Adipocyte (in vitro differentiated cells): ENCODE measurements at regions not wholly inside any gene's neighbourhood (a gene's known extent, or its start where the extent isn't known, plus 50 kb on each side); places are given as distances from the start of the nearest gene placed in this dataset.

Source experiments
- DNase-seq: peaks from one replicate; pipeline ENCODE4 v3.0.0-alpha.2; 2015; ENCODE audit warnings: low read depth
- H3K27me3 ChIP-seq: replicated peaks from 2 replicates; pipeline ENCODE4 v1.7.0; 2013; ENCODE audit warnings: mild to moderate bottlenecking, low read length, moderate library complexity; ENCODE audit not compliant: control insufficient read depth, insufficient read depth
- H3K36me3 ChIP-seq: 2 replicates; pipeline ENCODE4 v1.7.0; 2013; ENCODE audit warnings: low read length, mild to moderate bottlenecking, moderate library complexity; ENCODE audit not compliant: control insufficient read depth, insufficient read depth, severe bottlenecking
- H3K4me1 ChIP-seq: 2 replicates; pipeline ENCODE4 v1.7.0; 2013; ENCODE audit warnings: mild to moderate bottlenecking, low read length, moderate library complexity; ENCODE audit not compliant: control insufficient read depth, insufficient read depth
- H3K4me3 ChIP-seq: 2 replicates; pipeline ENCODE4 v1.7.0; 2013; ENCODE audit warnings: mild to moderate bottlenecking, low read length, moderate library complexity
- H3K9ac ChIP-seq: 2 replicates; pipeline ENCODE4 v1.7.0; 2013; ENCODE audit warnings: mild to moderate bottlenecking, low read length, moderate library complexity
- H3K9me3 ChIP-seq: 2 replicates; pipeline ENCODE4 v1.7.0; 2013; ENCODE audit warnings: mild to moderate bottlenecking, low read length, moderate library complexity; ENCODE audit not compliant: control insufficient read depth

- Histone ChIP-seq H3K9ac (no peak overlapping the region), H3K36me3 (no peaks in the 10 kb centered on the region), H3K27me3 (peaks cover 3% of the 10 kb centered on the region), H3K9me3 (peaks cover 17% of the 10 kb centered on the region), H3K4me3 (no peak overlapping the region), H3K4me1 (no peaks in the 10 kb centered on the region)
- DNase-seq = no peak
These were observed 136.3 kb downstream of the TMEM17 start for GRCh38 chr2:62369541-62370202.

GRCh38 chr2:62364791-62365528 lies 141.0 kb downstream of the TMEM17 start:
- no peak overlapping the region for H3K4me3 ChIP-seq
- H3K36me3 ChIP-seq = no peaks in the 10 kb centered on the region
- H3K9ac ChIP-seq = no peak overlapping the region
- no peak for DNase-seq
- no peaks in the 10 kb centered on the region for H3K4me1 ChIP-seq
- peaks cover 3% of the 10 kb centered on the region for H3K27me3 ChIP-seq
- peaks cover 8% of the 10 kb centered on the region for H3K9me3 ChIP-seq

- DNase-seq = no peak
- peaks cover 3% of the 10 kb centered on the region for H3K27me3 ChIP-seq
- peaks cover 8% of the 10 kb centered on the region for H3K9me3 ChIP-seq
- no peaks in the 10 kb centered on the region for H3K4me1 ChIP-seq
- no peak overlapping the region for H3K9ac ChIP-seq
- H3K4me3 ChIP-seq = no peak overlapping the region
- H3K36me3 ChIP-seq = no peaks in the 10 kb centered on the region
These were observed 142.8 kb downstream of the TMEM17 start for GRCh38 chr2:62363166-62363565.

- H3K9me3 ChIP-seq = peaks cover 8% of the 10 kb centered on the region
- H3K4me1 ChIP-seq = no peaks in the 10 kb centered on the region
- no peak overlapping the region for H3K4me3 ChIP-seq
- H3K27me3 ChIP-seq = peaks cover 3% of the 10 kb centered on the region
- no peak for DNase-seq
- no peak overlapping the region for H3K9ac ChIP-seq
- no peaks in the 10 kb centered on the region for H3K36me3 ChIP-seq
These were observed 143.4 kb downstream of the TMEM17 start for GRCh38 chr2:62362561-62362960.

DNA sequence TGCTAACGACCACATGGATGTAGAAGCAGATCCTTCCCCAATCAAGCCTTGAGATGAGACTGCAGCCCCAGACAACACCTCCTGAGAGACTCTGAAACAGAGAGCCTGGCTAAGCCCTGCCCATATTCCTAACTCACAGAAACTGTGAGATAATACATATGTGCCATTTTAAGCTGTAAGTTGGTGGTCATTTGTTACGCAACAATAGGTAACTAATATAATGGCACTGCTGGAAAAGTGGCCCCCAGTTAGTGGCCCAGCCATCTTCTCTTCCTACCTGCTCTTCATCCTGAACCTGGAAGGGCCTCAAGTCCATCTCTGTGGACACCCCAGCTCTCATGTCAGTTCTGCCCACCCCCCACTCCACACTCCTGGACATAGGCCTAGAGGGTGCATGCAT lies 144.0 kb downstream of the TMEM17 start:
- Histone ChIP-seq H3K9me3 (peaks cover 8% of the 10 kb centered on the region), H3K4me1 (no peaks in the 10 kb centered on the region), H3K36me3 (no peaks in the 10 kb centered on the region), H3K9ac (no peak overlapping the region), H3K4me3 (no peak overlapping the region), H3K27me3 (peaks cover 3% of the 10 kb centered on the region)
- DNase-seq = no peak

DNA sequence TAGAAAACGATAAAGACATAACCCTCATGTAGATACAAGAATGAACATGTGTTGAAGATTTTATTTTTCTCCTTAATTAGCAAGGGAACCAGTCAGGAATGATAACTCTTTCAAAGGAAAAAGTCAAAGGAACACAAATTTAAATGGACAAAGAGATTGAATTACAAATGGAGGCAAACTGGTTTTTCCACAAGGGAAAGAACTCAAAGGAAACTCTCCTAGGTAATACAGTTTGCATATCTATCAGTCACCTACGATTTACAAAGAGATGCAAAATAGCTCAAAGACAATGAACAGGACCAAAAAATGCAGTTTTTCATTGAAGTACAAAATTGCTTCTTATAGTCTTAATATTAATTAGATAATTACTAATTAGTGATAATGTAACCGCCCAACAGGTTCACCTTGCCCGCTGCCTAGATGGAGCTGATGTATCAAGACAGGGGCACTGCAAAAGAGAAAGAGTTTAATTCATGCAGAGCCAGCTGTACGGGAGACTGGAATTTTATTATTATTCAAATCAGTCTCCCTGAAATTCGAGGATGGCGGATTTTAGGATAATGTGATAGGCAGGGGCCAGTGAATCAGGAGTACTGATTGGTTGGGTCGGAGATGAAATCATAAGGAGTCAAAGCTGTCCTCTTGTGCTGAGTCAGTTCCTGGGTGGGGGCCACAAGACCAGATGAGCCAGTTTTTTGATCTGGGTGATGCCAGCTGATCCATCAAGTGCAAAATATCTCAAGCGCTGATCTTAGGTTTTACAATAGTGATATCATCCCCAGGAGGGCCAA lies 151.0 kb downstream of the TMEM17 start:
- Histone ChIP-seq H3K27me3 (no peaks in the 10 kb centered on the region), H3K36me3 (no peaks in the 10 kb centered on the region), H3K4me3 (no peak overlapping the region), H3K4me1 (no peaks in the 10 kb centered on the region), H3K9me3 (peaks cover 3% of the 10 kb centered on the region), H3K9ac (no peak overlapping the region)
- DNase-seq = no peak

- DNase-seq = no peak
- Histone ChIP-seq H3K27me3 (no peaks in the 10 kb centered on the region), H3K9me3 (peaks cover 3% of the 10 kb centered on the region), H3K4me3 (no peak overlapping the region), H3K36me3 (no peaks in the 10 kb centered on the region), H3K9ac (no peak overlapping the region), H3K4me1 (no peaks in the 10 kb centered on the region)
These were observed 154.0 kb downstream of the TMEM17 start for GRCh38 chr2:62352031-62352430.

DNA sequence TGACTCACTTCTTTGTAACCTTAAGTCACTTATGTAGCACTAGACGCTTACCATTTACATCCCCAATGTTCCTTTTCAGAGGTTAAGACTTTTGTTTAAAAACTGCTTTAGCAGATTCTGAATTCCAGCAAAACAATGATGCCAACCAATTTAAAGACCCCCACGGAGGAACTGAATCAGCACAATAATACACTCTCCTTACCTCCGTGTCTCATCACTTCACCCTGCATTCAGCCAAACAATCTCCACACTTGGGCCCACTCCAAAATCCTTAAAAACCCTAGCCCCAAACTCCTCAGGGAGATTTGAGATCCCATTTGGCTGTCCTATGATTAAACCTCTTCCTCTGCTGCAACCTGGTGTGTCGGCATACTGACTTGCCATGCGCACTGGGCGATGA lies 153.9 kb downstream of the B3GNT2 start:
- H3K4me3 ChIP-seq = no peak overlapping the region
- H3K4me1 ChIP-seq = no peaks in the 10 kb centered on the region

DNA sequence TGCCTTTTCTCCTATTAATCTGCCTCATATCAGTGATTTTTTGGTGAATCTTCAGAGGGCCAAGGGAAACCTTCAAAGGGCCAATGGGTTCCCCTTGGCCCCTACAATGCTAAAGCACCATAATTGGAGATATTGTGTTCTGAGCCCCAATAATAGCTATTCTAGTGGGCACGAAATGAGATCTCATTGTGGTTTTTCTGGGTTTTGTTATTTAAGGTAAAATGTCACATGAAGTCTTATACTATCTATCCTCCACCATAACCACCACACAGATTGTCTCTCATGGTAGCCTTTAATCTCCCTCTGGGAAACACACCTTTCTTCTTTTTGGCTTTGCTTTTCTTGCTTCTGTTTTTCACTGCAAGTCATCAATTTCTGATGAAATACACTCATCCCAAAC lies 152.8 kb downstream of the B3GNT2 start:
- no peaks in the 10 kb centered on the region for H3K27me3 ChIP-seq
- no peaks in the 10 kb centered on the region for H3K4me1 ChIP-seq
- no peak overlapping the region for H3K4me3 ChIP-seq
- no peak overlapping the region for H3K9ac ChIP-seq
- H3K36me3 ChIP-seq = no peaks in the 10 kb centered on the region
- DNase-seq = no peak
- peaks cover 3% of the 10 kb centered on the region for H3K9me3 ChIP-seq

More for the DNA sequence above, 153.9 kb downstream of the B3GNT2 start:
- Histone ChIP-seq H3K9me3 (peaks cover 3% of the 10 kb centered on the region), H3K9ac (no peak overlapping the region), H3K36me3 (no peaks in the 10 kb centered on the region), H3K27me3 (no peaks in the 10 kb centered on the region)
- DNase-seq = no peak

- H3K9me3 ChIP-seq = peaks cover 3% of the 10 kb centered on the region
- no peaks in the 10 kb centered on the region for H3K4me1 ChIP-seq
- H3K4me3 ChIP-seq = no peak overlapping the region
- DNase-seq = no peak
- no peak overlapping the region for H3K9ac ChIP-seq
- no peaks in the 10 kb centered on the region for H3K36me3 ChIP-seq
- H3K27me3 ChIP-seq = no peaks in the 10 kb centered on the region
These were observed 151.8 kb downstream of the B3GNT2 start for GRCh38 chr2:62347563-62348270.

DNA sequence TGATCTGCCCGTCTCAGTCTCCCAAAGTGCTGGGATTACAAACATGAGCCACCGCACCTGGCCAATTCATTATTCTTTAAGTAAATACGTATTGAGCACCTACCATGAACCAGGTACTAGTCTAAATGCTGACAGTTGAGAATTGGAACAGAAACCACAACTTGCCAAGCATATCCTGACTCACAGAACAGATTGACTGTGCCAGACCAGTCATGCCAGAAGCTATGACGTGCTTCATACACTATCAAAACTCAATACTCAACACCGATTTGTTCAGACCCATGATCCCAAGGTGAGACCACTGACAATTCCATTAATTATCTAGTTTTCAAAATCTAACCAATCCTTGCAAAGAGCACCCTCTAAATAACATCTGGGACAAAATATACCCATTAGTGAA lies 148.6 kb downstream of the B3GNT2 start:
- H3K4me3 ChIP-seq = no peak overlapping the region
- DNase-seq = no peak
- no peaks in the 10 kb centered on the region for H3K36me3 ChIP-seq

More for the DNA sequence above, 148.6 kb downstream of the B3GNT2 start:
- Histone ChIP-seq H3K9me3 (no peaks in the 10 kb centered on the region), H3K4me1 (peaks cover 7% of the 10 kb centered on the region), H3K9ac (no peak overlapping the region), H3K27me3 (no peaks in the 10 kb centered on the region)
